ENCODE measurements at regions not wholly inside any gene's neighbourhood (a gene's known extent, or its start where the extent isn't known, plus 50 kb on each side); places are given as distances from the start of the nearest gene placed in this dataset.

DNA sequence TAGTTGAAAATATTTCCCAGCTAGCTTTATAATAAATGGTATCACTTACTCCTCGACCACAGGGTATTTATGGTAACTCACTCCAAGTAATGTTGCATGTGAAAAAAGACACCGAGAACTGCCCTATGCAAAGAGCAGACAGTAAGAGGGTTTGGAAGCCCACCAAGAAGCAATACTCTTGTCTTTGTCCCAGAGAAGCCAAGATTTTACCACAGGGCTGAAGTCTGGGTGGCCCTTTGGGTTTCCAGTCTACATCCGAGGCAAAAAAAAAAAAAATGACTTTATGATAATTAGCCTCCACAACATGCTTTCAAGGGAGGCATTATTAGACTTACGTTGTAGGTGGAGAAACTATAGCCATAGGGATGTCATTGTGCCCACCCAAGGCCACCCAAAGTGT is 83.6 kb downstream of the CCDC34 start:
- ChIA-PET CTCF (interaction anchor here (3.9 kb wide), 1 partner anchor 17 kb away, joined by 22 read pairs; no protein-coding TSS in a partner anchor), POLR2A (no interaction called here)
- no peak for TF ChIP-seq CTCF (IDR thresholded peaks at IDR 0.05; ENCODE audit: control extremely low read depth, extremely low read depth, low read depth, missing control alignments)
- DNase-seq (ENCODE audit: extremely low spot score): no peak

GRCh38 chr11:27277843-27278242 is 85.2 kb downstream of the CCDC34 start:
- POLR2A ChIA-PET: no interaction called here
- no peak for TF ChIP-seq CTCF (IDR thresholded peaks at IDR 0.05; ENCODE audit: control extremely low read depth, extremely low read depth, low read depth, missing control alignments)
- CTCF ChIA-PET: interaction anchor here (1.8 kb wide), 1 partner anchor 10 kb away, joined by 4 read pairs; no protein-coding TSS in a partner anchor

DNA sequence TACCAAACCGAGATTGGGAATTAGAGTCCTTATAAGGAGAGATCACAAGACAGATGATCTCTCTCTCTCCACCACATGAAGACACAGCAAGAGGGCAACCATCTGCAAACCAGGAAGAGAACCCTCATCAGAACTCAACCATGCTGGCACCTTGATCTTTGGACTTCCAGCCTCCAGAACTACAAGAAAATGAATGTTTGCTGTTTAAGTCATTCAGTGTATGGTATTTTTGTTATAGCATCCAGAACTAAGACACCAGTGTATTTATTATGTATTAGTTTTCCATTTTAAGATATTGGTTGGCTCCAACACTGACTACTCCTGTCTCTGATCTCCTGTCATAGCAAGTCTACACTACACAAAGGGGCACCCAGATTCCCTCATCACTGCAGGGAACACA is 86.9 kb downstream of the CCDC34 start:
- POLR2A ChIA-PET: no interaction called here
- no peak for TF ChIP-seq CTCF (IDR thresholded peaks at IDR 0.05; ENCODE audit: control extremely low read depth, extremely low read depth, low read depth, missing control alignments)
- CTCF ChIA-PET: interaction anchor here (1.0 to 2.4 kb wide), 3 partner anchors 11 to 32 kb away, joined by 3 to 9 read pairs (median 4); no protein-coding TSS in a partner anchor
- DNase-seq (ENCODE audit: extremely low spot score): no peak

More at GRCh38 chr11:27277843-27278242, 85.2 kb downstream of the CCDC34 start:
- DNase-seq (ENCODE audit: extremely low spot score): no peak

GRCh38 chr11:27274854-27275395 is 88.1 kb downstream of the CCDC34 start:
- TF ChIP-seq CTCF (IDR thresholded peaks at IDR 0.05; ENCODE audit: control extremely low read depth, extremely low read depth, low read depth, missing control alignments): no peak
- DNase-seq (ENCODE audit: extremely low spot score): no peak
- POLR2A ChIA-PET: no interaction called here
- CTCF ChIA-PET: interaction anchor here (1.0 to 2.4 kb wide), 4 partner anchors 10 to 33 kb away, joined by 3 to 9 read pairs (median 3); no protein-coding TSS in a partner anchor

DNA sequence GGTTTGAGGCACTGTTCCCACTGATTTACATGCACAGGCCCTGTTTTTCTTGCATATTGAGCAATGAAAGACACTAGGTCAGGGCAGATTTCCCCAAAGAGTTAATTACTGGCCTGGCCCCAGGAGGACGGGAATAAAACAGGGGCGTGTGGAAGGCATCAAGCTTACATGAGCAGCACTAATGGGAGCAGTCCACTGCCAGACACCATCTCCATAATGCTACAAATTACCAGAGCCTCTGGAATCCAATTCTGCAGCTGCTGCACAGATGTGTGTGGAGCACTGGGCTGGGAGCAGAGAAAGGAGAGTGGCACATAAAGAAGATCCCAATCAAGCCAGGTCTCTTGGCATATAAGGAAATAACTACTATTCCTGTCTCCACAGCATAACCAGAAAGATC is 96.9 kb downstream of the CCDC34 start:
- no peak for TF ChIP-seq CTCF (IDR thresholded peaks at IDR 0.05; ENCODE audit: control extremely low read depth, extremely low read depth, low read depth, missing control alignments)
- DNase-seq (ENCODE audit: extremely low spot score): no peak
- CTCF ChIA-PET: interaction anchor here (0.8 to 2.3 kb wide), 2 partner anchors 9 kb away, joined by 3 to 9 read pairs; no protein-coding TSS in a partner anchor
- POLR2A ChIA-PET: no interaction called here

- CTCF ChIA-PET: no interaction called here
- no peak for TF ChIP-seq CTCF (IDR thresholded peaks at IDR 0.05; ENCODE audit: control extremely low read depth, extremely low read depth, low read depth, missing control alignments)
- POLR2A ChIA-PET: no interaction called here
- no peak for DNase-seq (ENCODE audit: extremely low spot score)
Measured at GRCh38 chr11:27263986-27264385, 99.0 kb downstream of the CCDC34 start.

Measured in GM10248 (cell line).